ENCODE measurements at regions not wholly inside any gene's neighbourhood (a gene's known extent, or its start where the extent isn't known, plus 50 kb on each side); places are given as distances from the start of the nearest gene placed in this dataset.

DNA sequence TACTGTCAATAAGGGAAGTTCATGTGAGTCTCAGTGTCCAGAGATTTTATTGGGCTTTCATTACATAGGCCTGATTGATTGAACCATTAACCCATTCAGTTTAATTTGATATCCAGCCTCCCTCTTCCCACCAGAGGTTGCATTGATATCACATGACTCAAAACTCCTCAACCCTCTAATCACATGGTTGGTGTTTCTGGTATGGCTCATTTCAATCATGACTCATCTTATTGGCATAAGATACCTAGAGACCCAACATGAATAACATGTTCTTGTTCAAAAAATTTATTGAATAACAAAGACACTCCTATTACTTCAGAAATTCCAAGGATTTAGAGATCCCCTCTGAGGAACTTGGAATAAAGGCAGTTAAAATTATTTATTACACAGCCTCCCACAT lies 982.2 kb downstream of the TLE1 start:
- no peak for DNase-seq
- H3K4me1 ChIP-seq (ENCODE audit: control insufficient read depth, insufficient read depth, low read length, poor library complexity, severe bottlenecking) = no peaks in the 10 kb centered on the region
- no peaks in the 10 kb centered on the region for H3K9me3 ChIP-seq (ENCODE audit: control insufficient read depth, low read length)
- no peaks in the 10 kb centered on the region for H3K27me3 ChIP-seq (replicated peaks; ENCODE audit: control insufficient read depth, insufficient read depth, low read length, poor library complexity, severe bottlenecking)
- no peak overlapping the region for H3K27ac ChIP-seq (ENCODE audit: insufficient read depth, low read length, poor library complexity, severe bottlenecking)
- H3K4me3 ChIP-seq (ENCODE audit: insufficient read depth, low read depth, low read length, poor library complexity, severe bottlenecking) = no peak overlapping the region
- H3K36me3 ChIP-seq (ENCODE audit: control insufficient read depth, insufficient read depth, low read length) = no peaks in the 10 kb centered on the region

DNA sequence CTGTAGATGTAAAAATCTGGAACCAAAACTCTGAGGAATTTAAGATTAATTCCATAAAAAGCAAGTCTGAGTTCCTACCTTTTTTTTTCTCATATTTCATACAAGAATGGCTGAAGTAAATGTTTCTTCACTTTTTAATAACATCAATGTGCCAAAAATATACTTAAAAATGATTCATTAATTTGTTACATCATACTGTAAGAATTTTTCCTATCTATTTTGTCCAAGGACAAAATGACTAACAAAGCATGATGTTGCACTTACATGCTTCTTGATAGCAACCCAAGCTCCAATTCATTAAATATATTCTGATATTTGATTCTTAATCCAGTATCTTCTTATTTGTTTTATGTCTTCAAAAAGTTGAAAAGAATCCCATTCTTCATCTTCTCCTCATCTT lies 988.3 kb downstream of the TLE1 start:
- Histone ChIP-seq H3K4me1 (ENCODE audit: control insufficient read depth, insufficient read depth, low read length, poor library complexity, severe bottlenecking) (no peaks in the 10 kb centered on the region), H3K4me3 (ENCODE audit: insufficient read depth, low read depth, low read length, poor library complexity, severe bottlenecking) (no peak overlapping the region), H3K9me3 (ENCODE audit: control insufficient read depth, low read length) (no peaks in the 10 kb centered on the region), H3K36me3 (ENCODE audit: control insufficient read depth, insufficient read depth, low read length) (no peaks in the 10 kb centered on the region), H3K27me3 (replicated peaks; ENCODE audit: control insufficient read depth, insufficient read depth, low read length, poor library complexity, severe bottlenecking) (no peaks in the 10 kb centered on the region), H3K27ac (ENCODE audit: insufficient read depth, low read length, poor library complexity, severe bottlenecking) (no peak overlapping the region)
- no peak for DNase-seq

DNA sequence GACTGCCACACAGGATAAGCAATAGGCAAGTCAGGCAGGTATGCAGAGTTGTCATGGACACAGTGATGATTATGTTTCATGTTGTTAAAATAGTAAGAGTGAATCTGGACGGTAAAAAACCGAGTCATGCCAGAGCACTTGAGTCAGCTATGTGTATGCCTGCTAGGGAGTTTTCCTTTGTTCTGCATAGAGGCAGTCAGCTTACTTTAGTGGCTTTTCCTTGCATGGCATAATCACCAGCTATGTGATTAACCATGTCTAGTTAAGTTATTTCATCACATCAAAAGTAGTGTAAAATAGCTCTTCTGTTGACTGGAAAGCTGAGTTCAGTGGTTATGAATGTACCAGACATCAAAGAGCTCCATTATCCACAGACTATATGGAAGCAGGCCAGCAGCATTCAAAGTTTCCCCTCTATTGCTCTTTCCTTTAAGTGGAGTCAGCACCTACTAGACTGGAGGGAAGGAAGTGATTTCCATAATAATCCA lies 989.8 kb downstream of the TLE1 start:
- Histone ChIP-seq H3K4me1 (ENCODE audit: control insufficient read depth, insufficient read depth, low read length, poor library complexity, severe bottlenecking) (no peaks in the 10 kb centered on the region), H3K27me3 (replicated peaks; ENCODE audit: control insufficient read depth, insufficient read depth, low read length, poor library complexity, severe bottlenecking) (no peaks in the 10 kb centered on the region), H3K9me3 (ENCODE audit: control insufficient read depth, low read length) (no peaks in the 10 kb centered on the region), H3K4me3 (ENCODE audit: insufficient read depth, low read depth, low read length, poor library complexity, severe bottlenecking) (no peak overlapping the region), H3K27ac (ENCODE audit: insufficient read depth, low read length, poor library complexity, severe bottlenecking) (no peak overlapping the region), H3K36me3 (ENCODE audit: control insufficient read depth, insufficient read depth, low read length) (no peaks in the 10 kb centered on the region)
- no peak for DNase-seq

DNA sequence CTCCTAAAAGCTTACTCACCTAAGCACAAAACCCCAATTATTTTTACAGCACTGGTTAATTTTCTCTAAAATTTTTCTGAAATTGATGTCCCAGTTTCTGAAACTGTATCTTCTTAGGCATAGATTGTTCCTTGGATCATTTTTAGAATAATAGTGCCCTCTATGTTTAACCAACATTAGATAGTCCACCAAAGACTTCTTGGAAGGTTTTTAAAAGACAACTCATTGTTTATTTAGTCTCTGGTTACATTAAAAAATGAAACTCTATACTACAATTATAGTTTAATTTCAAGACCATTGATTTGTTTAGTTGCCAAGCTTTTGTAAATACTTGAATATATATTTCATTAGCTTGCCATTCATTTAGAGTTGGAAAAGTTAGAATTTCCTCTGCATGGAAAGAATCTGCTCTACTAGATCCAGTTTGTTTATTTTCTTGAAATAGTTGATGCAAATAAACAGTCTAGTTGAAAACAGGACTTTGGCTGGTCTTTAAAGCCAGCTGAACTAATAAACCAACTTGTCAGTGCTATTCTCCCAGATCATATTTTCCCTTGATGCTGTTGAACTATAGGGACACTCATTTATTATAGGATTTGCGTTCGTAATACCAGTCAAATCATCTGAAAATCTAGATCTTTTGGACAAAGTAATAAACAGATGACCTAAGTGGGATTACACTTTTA lies 990.5 kb downstream of the TLE1 start:
- Histone ChIP-seq H3K27ac (ENCODE audit: insufficient read depth, low read length, poor library complexity, severe bottlenecking) (no peak overlapping the region), H3K36me3 (ENCODE audit: control insufficient read depth, insufficient read depth, low read length) (no peaks in the 10 kb centered on the region), H3K9me3 (ENCODE audit: control insufficient read depth, low read length) (no peaks in the 10 kb centered on the region), H3K4me1 (ENCODE audit: control insufficient read depth, insufficient read depth, low read length, poor library complexity, severe bottlenecking) (no peaks in the 10 kb centered on the region), H3K27me3 (replicated peaks; ENCODE audit: control insufficient read depth, insufficient read depth, low read length, poor library complexity, severe bottlenecking) (no peaks in the 10 kb centered on the region), H3K4me3 (ENCODE audit: insufficient read depth, low read depth, low read length, poor library complexity, severe bottlenecking) (no peak overlapping the region)
- DNase-seq = no peak

DNA sequence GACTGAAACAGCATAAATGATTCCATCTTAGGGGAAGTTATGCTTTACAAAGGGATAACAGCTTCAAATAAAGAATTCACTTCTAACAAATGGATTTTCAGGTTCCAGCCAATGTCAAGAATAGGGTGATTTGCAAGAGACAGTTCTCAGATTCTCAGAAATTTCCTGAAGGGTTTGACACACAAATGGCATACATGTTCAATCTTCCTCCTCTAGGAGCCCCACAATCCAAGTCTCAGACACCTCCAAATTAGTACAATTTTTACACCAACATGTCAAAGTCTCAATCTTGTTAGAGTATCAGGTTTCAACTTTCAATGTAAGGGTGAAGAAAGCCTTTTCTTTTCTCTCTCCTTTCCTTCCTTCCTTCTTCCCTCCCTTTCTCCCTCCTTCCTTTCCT lies 996.6 kb downstream of the TLE1 start:
- H3K27me3 ChIP-seq (replicated peaks; ENCODE audit: control insufficient read depth, insufficient read depth, low read length, poor library complexity, severe bottlenecking) = no peaks in the 10 kb centered on the region
- no peak overlapping the region for H3K27ac ChIP-seq (ENCODE audit: insufficient read depth, low read length, poor library complexity, severe bottlenecking)
- no peaks in the 10 kb centered on the region for H3K4me1 ChIP-seq (ENCODE audit: control insufficient read depth, insufficient read depth, low read length, poor library complexity, severe bottlenecking)
- H3K4me3 ChIP-seq (ENCODE audit: insufficient read depth, low read depth, low read length, poor library complexity, severe bottlenecking) = no peak overlapping the region
- no peak for DNase-seq
- H3K36me3 ChIP-seq (ENCODE audit: control insufficient read depth, insufficient read depth, low read length) = no peaks in the 10 kb centered on the region
- no peaks in the 10 kb centered on the region for H3K9me3 ChIP-seq (ENCODE audit: control insufficient read depth, low read length)

DNA sequence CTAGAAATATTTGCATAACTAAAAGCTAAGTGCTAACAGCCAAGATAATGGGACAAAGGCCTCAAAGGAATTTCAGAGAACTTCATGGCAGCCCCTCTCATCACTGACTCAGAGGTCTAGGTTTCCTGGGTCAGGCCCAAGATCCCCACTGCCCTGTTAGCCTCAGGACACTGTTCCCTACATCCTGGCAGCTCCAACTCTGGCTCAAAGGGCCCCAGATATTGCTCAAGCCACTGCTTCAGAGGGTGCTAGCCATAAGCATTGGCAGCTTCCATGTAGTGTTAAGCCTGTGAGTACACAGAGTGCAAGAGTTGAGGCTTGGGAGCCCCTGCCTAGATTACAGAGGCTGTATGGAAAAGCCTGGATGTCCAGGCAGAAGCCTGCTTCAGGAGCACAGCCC lies 998.1 kb downstream of the TLE1 start:
- H3K9me3 ChIP-seq (ENCODE audit: control insufficient read depth, low read length) = no peaks in the 10 kb centered on the region

DNA sequence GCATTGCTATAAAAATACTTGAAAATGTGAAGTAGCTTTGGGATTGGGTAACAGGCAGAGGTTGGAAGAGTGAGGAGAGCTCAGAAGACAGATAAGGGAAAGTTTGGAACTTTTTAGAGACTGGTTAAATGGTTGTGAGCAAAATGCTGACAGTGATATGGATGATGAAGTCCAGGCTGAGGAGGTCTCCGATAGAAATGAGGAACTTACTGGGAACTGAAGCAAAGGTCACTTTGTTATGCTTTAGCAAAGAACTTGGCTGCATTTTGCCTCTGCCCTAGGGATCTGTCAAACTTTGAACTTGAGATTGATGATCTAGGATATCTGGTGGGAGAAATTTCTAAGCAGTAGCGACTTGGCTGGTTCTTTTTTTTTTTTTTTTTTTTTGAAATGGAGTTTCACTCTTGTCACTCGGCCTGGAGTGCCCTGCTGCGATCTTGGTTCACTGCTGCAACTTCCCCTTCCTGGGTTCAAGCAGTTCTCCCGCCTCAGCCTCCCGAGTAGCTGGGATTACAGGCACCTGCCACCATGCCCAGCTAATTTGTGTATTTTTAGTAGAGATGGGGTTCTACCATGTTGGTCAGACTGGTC lies 998.9 kb downstream of the TLE1 start:
- no peaks in the 10 kb centered on the region for H3K36me3 ChIP-seq (ENCODE audit: control insufficient read depth, insufficient read depth, low read length)
- H3K4me3 ChIP-seq (ENCODE audit: insufficient read depth, low read depth, low read length, poor library complexity, severe bottlenecking) = no peak overlapping the region
- H3K27ac ChIP-seq (ENCODE audit: insufficient read depth, low read length, poor library complexity, severe bottlenecking) = no peak overlapping the region
- DNase-seq = no peak
- H3K9me3 ChIP-seq (ENCODE audit: control insufficient read depth, low read length) = no peaks in the 10 kb centered on the region
- no peaks in the 10 kb centered on the region for H3K27me3 ChIP-seq (replicated peaks; ENCODE audit: control insufficient read depth, insufficient read depth, low read length, poor library complexity, severe bottlenecking)
- H3K4me1 ChIP-seq (ENCODE audit: control insufficient read depth, insufficient read depth, low read length, poor library complexity, severe bottlenecking) = no peaks in the 10 kb centered on the region

More for the DNA sequence above, 998.1 kb downstream of the TLE1 start:
- no peak for DNase-seq
- H3K4me1 ChIP-seq (ENCODE audit: control insufficient read depth, insufficient read depth, low read length, poor library complexity, severe bottlenecking) = no peaks in the 10 kb centered on the region
- no peaks in the 10 kb centered on the region for H3K36me3 ChIP-seq (ENCODE audit: control insufficient read depth, insufficient read depth, low read length)
- H3K4me3 ChIP-seq (ENCODE audit: insufficient read depth, low read depth, low read length, poor library complexity, severe bottlenecking) = no peak overlapping the region
- H3K27me3 ChIP-seq (replicated peaks; ENCODE audit: control insufficient read depth, insufficient read depth, low read length, poor library complexity, severe bottlenecking) = no peaks in the 10 kb centered on the region
- H3K27ac ChIP-seq (ENCODE audit: insufficient read depth, low read length, poor library complexity, severe bottlenecking) = no peak overlapping the region

DNA sequence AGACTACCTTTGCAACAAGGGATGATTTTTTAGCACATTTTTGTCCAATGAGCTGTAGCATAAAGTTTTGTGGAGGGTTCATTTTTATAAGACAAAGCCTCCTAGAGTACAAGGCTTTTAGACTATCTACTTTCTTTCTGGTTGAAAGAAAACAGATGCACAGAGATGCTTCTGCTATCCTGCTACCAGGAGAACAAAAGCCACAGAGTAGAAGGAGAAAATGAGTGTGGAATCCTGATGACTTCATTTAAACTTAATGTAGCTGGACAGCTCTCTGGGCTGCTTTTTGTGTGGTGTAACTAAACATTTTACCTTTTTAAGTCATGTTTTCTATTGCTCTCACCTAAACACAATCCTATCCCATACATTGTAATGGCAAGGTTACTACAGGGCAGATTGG lies 1009.4 kb downstream of the TLE1 start:
- Histone ChIP-seq H3K36me3 (ENCODE audit: control insufficient read depth, insufficient read depth, low read length) (no peaks in the 10 kb centered on the region), H3K9me3 (ENCODE audit: control insufficient read depth, low read length) (no peaks in the 10 kb centered on the region), H3K27ac (ENCODE audit: insufficient read depth, low read length, poor library complexity, severe bottlenecking) (no peak overlapping the region), H3K4me1 (ENCODE audit: control insufficient read depth, insufficient read depth, low read length, poor library complexity, severe bottlenecking) (no peaks in the 10 kb centered on the region), H3K4me3 (ENCODE audit: insufficient read depth, low read depth, low read length, poor library complexity, severe bottlenecking) (no peak overlapping the region), H3K27me3 (replicated peaks; ENCODE audit: control insufficient read depth, insufficient read depth, low read length, poor library complexity, severe bottlenecking) (no peaks in the 10 kb centered on the region)
- DNase-seq = no peak

DNA sequence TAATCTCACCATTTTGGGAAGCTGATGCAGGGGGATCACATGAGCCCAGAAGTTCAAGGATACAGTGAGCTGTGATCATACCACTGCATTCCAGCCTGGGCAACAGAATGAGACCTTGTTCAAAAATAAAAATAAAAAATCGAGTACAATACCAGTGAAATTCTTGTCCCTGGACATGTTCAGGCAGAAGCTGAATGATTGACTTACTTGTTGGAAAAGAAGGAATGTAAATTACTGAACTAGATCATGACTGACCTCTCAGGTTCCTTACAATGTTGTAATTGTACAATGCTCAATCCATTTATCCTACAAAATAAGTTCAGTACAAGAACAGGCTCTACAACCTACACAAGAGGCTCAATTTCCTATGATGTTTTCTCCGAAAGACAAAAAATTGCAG lies 1010.4 kb downstream of the TLE1 start:
- Histone ChIP-seq H3K4me3 (ENCODE audit: insufficient read depth, low read depth, low read length, poor library complexity, severe bottlenecking) (no peak overlapping the region), H3K27ac (ENCODE audit: insufficient read depth, low read length, poor library complexity, severe bottlenecking) (no peak overlapping the region)
- no peak for DNase-seq

DNA sequence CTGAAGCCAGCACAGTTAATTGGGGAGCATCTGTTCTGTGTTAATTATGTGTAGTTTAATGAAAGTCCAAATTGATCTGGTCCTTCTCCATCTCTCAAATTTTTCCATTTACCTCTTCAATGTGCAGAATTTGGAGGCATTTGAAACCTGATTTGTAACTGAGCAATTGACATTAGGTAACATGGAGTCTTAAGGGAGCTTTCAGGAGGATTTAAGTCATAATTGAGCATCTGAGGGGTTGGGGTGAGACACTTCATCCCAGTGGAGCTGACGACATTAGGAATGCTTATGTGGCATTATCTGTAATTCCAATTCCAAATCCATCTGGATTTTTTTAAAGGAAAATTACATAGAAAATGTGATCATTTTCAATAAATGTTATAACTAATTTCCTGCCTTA lies 1015.9 kb downstream of the TLE1 start:
- Histone ChIP-seq H3K4me3 (ENCODE audit: insufficient read depth, low read depth, low read length, poor library complexity, severe bottlenecking) (no peak overlapping the region), H3K9me3 (ENCODE audit: control insufficient read depth, low read length) (no peaks in the 10 kb centered on the region), H3K36me3 (ENCODE audit: control insufficient read depth, insufficient read depth, low read length) (no peaks in the 10 kb centered on the region), H3K27ac (ENCODE audit: insufficient read depth, low read length, poor library complexity, severe bottlenecking) (no peak overlapping the region), H3K27me3 (replicated peaks; ENCODE audit: control insufficient read depth, insufficient read depth, low read length, poor library complexity, severe bottlenecking) (no peaks in the 10 kb centered on the region), H3K4me1 (ENCODE audit: control insufficient read depth, insufficient read depth, low read length, poor library complexity, severe bottlenecking) (no peaks in the 10 kb centered on the region)
- DNase-seq = no peak

More for the DNA sequence above, 1010.4 kb downstream of the TLE1 start:
- Histone ChIP-seq H3K27me3 (replicated peaks; ENCODE audit: control insufficient read depth, insufficient read depth, low read length, poor library complexity, severe bottlenecking) (no peaks in the 10 kb centered on the region), H3K9me3 (ENCODE audit: control insufficient read depth, low read length) (no peaks in the 10 kb centered on the region), H3K36me3 (ENCODE audit: control insufficient read depth, insufficient read depth, low read length) (no peaks in the 10 kb centered on the region), H3K4me1 (ENCODE audit: control insufficient read depth, insufficient read depth, low read length, poor library complexity, severe bottlenecking) (no peaks in the 10 kb centered on the region)
